ENCODE measurements at regions not wholly inside any gene's neighbourhood (a gene's known extent, or its start where the extent isn't known, plus 50 kb on each side); places are given as distances from the start of the nearest gene placed in this dataset.
A peak's percentile ranks its signal among the peaks of the same experiment; 100 is the strongest.

- intact Hi-C loops (cut with DNase I) = no loop called here
- DNase-seq (ENCODE audit: low spot score) = no peak
Measured at GRCh38 chr10:30793093-30793492, 163.5 kb upstream of the LYZL2 start.

- intact Hi-C loops (cut with DNase I) = no loop called here
- DNase-seq (ENCODE audit: low spot score) = no peak
Measured at GRCh38 chr10:30792025-30792424, 162.5 kb upstream of the LYZL2 start.

GRCh38 chr10:30791197-30791611 is 161.7 kb upstream of the LYZL2 start:
- DNase-seq (ENCODE audit: low spot score) = no peak
- intact Hi-C loops (cut with DNase I) = no loop called here

- intact Hi-C loops (cut with DNase I) = loop anchor here in 1 of 2 donors (10.0 kb wide), 2 partner anchors 245 to 535 kb away; partner anchors contain the start of gene ZNF438
- no peak for DNase-seq (ENCODE audit: low spot score)
Measured at GRCh38 chr10:30789806-30790205, 160.3 kb upstream of the LYZL2 start.

DNA sequence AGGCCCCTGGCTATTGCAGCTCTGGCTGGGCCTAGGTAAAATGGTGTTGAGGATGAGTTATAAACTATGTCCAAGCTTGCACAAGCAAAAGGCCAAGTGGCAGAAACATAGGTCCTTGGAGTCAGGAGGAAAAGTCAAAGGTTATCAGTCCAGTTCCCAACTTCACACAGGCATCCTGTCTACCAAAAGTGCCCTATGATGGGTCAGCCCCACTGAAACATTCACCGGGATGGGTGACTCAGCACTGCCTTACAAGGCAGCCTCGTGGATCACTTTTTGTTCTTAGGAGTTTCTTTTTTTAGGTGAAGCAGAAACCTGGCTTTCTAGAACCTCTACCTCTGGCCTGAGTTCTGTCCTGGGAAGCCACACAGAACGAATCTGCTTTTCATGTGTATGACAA is 158.8 kb upstream of the LYZL2 start:
- intact Hi-C loops (cut with DNase I) = loop anchor here in 1 of 2 donors (10.0 kb wide), 2 partner anchors 246 to 536 kb away; partner anchors contain the start of gene ZNF438
- no peak for DNase-seq (ENCODE audit: low spot score)

DNA sequence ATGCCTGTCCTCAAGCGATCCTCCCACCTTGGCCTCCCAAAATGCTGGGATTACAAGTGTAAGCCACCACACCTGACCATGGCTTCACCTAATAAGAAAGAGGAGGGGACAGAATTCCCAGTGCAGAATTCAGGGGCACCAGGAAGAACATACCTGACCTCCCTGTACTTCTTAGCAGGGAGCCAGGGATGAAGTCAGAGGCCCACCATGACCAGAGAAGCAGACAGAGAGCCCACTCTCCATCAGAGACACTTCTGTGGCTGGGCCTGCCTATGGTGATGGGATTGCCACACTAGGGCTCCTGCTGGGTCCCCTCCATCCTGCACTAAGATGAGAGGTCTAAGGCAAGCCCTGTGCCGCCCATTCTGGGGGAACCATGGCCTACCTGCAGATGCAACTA is 157.4 kb upstream of the LYZL2 start:
- DNase-seq (ENCODE audit: low spot score) = no peak
- intact Hi-C loops (cut with DNase I) = loop anchor here in 1 of 2 donors (10.0 kb wide), 2 partner anchors 248 to 538 kb away; partner anchors contain the start of gene ZNF438

DNA sequence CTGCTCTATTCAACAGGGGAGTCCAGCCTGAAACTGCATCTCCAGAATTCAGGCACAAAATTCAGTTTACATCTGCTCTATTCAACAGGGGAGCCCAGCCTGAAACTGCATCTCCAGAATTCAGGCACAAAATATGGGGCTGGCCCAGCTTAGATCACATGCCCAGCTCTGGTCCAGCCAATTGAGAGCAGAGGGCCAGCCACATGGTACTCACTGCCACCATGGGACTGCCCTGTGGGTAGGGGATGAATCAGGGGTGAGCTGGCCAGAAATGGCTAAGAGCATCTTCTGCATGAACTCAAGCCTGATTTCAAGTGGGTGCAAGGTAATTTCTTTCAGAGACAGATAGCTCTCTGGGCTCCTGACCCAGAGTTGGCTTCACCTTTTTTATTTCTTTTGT is 156.6 kb upstream of the LYZL2 start:
- no peak for DNase-seq (ENCODE audit: low spot score)
- intact Hi-C loops (cut with DNase I) = loop anchor here in 1 of 2 donors (10.0 kb wide), 2 partner anchors 249 to 539 kb away; partner anchors contain the start of gene ZNF438

DNA sequence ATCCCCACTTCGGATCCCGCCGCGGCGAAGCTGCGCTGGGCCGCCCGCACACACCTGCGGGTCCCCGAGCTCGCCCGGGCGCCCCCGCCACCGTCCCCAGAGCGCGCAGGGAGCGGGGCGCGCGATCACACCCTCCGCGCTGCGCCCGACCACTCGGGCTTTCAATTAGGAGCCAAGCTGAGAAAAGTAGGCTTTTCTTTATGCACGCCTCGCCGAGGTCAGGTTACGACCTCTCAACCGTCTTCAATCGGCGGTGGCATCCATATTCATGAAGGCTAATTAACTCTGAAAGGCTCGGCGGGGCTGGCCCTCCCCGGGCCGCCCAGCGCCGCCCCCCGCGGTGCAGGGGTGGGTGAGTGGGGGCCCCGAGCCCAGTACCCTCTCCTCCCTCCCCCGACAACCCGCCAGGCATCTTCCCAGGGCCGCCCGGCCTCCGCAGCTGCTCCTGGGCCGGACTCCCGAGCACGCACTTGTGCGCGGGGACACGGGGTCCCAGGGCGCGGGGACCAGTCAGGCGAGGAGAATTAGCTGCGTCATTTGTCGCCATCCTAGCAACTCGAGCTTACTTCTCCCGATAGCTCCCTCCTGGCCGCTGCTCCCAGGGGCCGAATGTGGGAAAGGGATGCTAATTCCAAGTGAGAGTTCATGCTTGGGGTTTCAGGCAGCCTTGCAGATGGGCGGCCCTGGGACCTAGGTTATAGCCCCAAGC is 155.5 kb upstream of the LYZL2 start:
- peak; percentile 92 for DNase-seq (ENCODE audit: low spot score)
- intact Hi-C loops (cut with DNase I) = loop anchor here (5.0 to 10.0 kb wide), 6 partner anchors 37 to 917 kb away; partner anchors contain the start of gene ZNF438 (in 2 of the 2)

DNA sequence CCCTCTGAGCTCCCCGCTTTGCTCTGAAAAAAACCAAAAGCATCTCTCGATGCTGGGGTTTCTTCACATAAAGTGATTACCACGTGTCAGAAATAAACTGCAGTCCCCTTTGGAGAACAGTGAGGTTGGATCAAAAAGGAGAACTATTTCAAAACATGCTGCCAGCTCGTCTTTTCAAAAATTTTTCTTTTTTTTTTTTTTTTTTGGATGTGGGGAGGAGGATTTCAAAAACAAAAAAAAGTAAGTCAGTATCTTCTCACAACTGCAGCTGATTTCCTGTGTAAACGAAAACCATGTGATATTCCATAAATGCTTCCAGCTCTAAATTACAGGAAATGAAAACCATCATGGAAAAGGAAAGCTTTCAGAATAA is 155.0 kb upstream of the LYZL2 start:
- DNase-seq (ENCODE audit: low spot score) = no peak
- intact Hi-C loops (cut with DNase I) = loop anchor here (5.0 to 10.0 kb wide), 6 partner anchors 38 to 918 kb away; partner anchors contain the start of gene ZNF438 (in 2 of the 2)

- peak; percentile 96 for DNase-seq (ENCODE audit: low spot score)
- intact Hi-C loops (cut with DNase I) = loop anchor here (5.0 to 10.0 kb wide), 6 partner anchors 38 to 918 kb away; partner anchors contain the start of gene ZNF438 (in 2 of the 2)
Measured at GRCh38 chr10:30783939-30784501, 154.5 kb upstream of the LYZL2 start.

DNA sequence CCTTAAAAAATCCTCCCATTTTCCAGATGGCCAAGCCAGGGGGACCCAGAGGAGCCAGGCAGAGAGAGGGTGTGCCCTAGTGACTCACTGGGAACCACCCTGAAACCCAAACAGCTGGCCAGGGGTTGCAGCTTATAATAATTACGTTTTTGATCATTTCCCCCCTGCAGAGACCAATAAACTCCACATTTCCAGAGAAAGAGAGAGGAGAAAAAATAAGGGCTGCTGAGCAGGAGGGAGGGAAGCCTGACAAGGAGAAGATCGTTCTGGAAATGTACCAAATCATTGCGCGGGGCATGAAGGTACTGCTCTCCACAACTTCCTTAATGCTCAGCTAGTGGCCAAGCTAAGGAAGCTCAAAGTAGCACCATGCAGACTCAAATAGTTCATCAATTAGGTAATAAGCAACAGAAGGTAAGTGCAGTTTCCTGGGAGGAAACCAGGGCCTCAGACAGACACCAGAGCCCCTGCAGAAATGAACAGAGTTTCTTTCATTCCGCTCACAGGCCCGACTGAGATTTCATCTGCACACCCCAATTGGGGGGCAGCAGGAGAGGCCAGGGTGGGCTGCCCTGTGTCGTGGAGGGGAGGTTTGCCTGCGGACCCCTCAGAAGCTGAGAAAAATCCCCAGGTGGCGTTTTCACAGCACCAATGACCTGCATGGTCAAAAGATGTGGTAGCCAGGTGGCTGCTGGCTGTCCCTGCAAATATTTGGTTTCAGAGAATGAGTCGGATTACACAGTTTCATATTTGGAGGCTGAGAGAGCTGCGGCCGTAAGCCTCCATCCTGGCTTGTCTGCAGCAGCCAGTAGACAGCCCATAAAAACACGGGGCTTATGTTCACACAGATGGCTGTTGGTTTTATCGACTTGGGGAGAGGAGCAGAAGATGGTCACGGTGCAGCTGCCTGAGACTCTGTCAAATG is 153.2 kb upstream of the LYZL2 start:
- intact Hi-C loops (cut with DNase I) = loop anchor here (5.0 to 10.0 kb wide), 6 partner anchors 40 to 920 kb away; partner anchors contain the start of gene ZNF438 (in 2 of the 2)

DNA sequence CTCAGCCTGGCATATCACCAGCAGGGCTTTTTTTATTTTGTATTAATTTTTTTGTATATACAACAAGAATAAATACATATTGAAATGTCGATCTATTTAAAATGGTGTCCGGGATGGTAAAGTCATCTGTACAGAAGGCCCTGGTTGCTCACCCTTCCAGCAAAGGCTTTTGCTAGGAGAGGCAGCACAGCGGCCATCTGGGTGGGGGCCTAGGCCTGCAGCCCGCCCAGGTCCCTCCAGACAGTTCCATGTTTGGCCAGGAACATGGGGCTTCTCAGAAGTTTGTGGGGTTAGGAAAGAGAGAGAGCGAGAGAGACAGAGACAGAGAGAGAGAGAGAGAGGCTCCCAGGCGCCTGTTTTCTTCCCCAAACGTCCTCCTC is 152.6 kb upstream of the LYZL2 start:
- intact Hi-C loops (cut with DNase I) = loop anchor here (5.0 to 10.0 kb wide), 6 partner anchors 40 to 920 kb away; partner anchors contain the start of gene ZNF438 (in 2 of the 2)
- no peak for DNase-seq (ENCODE audit: low spot score)

More for the DNA sequence above, 153.2 kb upstream of the LYZL2 start:
- no peak for DNase-seq (ENCODE audit: low spot score)

DNA sequence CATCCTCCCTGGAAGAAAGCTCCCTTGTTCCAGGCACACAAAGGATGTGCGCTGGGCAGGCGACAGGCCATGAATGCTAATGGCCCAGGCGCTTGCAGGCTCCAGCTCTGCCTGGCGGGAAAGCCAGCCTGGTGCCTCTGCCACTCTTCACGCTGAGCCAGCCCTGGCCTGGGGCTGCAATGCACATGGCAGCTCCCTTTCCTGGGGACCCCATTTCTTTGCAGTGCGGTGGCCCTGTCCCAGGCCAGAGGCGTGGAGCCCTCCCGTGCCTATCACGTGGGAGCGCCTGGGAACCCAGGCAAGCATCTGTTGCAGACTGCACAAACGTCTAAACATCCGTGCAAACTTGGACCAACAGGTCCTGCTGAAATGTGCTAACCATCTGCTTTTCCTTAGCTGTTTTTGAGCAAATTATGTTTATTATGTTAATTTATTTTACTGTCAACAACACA is 152.1 kb upstream of the LYZL2 start:
- intact Hi-C loops (cut with DNase I) = loop anchor here (5.0 to 10.0 kb wide), 6 partner anchors 41 to 921 kb away; partner anchors contain the start of gene ZNF438 (in 2 of the 2)
- DNase-seq (ENCODE audit: low spot score) = no peak

- intact Hi-C loops (cut with DNase I) = no loop called here
- DNase-seq (ENCODE audit: low spot score) = no peak
Measured at GRCh38 chr10:30778769-30779168, 149.2 kb upstream of the LYZL2 start.

DNA sequence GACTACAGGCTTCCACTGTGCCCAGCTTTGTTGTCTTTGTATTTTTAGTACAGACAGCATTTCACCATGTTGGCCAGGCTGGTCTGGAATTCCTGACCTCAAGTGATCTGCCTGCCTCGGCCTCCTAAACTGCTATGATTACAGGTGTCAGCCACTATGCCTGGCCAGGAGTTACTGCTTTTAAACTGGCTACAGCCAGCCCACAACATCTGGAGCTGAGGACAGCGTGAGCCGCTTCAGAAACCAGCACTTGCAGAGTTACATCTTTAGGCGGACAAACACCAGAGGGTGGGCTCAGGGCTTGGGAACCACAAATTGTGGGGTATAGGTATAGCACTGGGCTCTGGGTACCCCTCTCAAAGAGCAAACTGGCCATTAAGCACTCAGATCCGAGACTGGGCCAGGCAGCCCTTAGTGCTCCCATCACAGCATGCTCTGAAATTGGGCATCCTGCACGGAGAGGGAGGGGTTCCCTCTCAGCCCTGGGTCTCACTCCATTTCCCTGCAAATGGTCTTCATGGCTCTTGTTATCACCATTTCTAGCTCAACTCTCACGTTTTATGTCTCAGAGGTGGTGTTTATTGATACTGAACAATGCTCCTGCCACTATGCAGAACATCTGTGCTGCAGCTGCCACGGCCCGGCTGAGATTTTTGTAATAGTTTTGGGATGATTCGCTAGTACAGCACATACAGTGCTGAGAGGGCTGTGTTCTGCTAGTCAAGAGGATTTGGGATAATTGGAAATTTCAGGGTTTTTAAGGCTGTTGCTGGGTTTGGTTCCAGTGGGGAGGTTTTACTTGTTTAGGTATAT is 146.4 kb upstream of the LYZL2 start:
- intact Hi-C loops (cut with DNase I) = no loop called here
- no peak for DNase-seq (ENCODE audit: low spot score)

- intact Hi-C loops (cut with DNase I) = no loop called here
- no peak for DNase-seq (ENCODE audit: low spot score)
Measured at GRCh38 chr10:30774261-30774660, 144.7 kb upstream of the LYZL2 start.

DNA sequence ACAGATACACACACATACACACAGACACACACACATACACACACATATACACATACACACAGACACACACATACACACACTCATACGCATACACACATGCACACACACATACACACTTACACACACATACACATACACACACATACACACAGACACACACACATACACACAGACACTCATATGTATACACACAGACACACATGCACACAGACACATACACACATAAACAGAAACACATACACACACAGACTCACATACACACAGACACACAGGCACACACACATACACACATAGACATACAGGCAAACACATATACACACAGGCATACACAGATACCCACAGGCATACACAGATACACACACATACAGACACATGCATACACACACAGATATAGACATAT is 143.9 kb upstream of the LYZL2 start:
- intact Hi-C loops (cut with DNase I) = no loop called here

GRCh38 chr10:30770816-30771215 is 141.3 kb upstream of the LYZL2 start:
- DNase-seq (ENCODE audit: low spot score) = no peak
- intact Hi-C loops (cut with DNase I) = no loop called here

More for the DNA sequence above, 143.9 kb upstream of the LYZL2 start:
- no peak for DNase-seq (ENCODE audit: low spot score)
